K562 (cell line): ENCODE measurements at regions not wholly inside any gene's neighbourhood (a gene's known extent, or its start where the extent isn't known, plus 50 kb on each side); places are given as distances from the start of the nearest gene placed in this dataset.

Source experiments
- BRCA1 ChIP-seq, 2 experiments: fragments of 450-650 bp in 1 of 2; sonication (generic) in 1 of 2; formaldehyde crosslinking in 1 of 2; IDR thresholded peaks; 2 replicates each; pipeline versions ENCODE4 v1.5.0 to v1.6.1; 2017 to 2020; ENCODE audit warnings: mild to moderate bottlenecking in 1 of 2, missing genetic modification reagents in 1 of 2
- GATA2 ChIP-seq: sonication (generic); formaldehyde crosslinking; IDR thresholded peaks from 2 replicates; pipeline ENCODE4 v1.4.0; 2020; ENCODE audit warnings: mild to moderate bottlenecking, missing genetic modification reagents
- NR2F6 ChIP-seq: fragments of 450-650 bp; formaldehyde crosslinking; IDR thresholded peaks from 2 replicates; pipeline ENCODE4 v1.4.0; 2020; ENCODE audit warnings: mild to moderate bottlenecking
- PHTF2 ChIP-seq: fragments of 250-450 bp; sonication (Bioruptor Pico); IDR thresholded peaks from 2 replicates; pipeline ENCODE4 v1.5.0; 2021; ENCODE audit warnings: mild to moderate bottlenecking
- SMARCA5 ChIP-seq: fragments of 450-650 bp; IDR thresholded peaks from 2 replicates; pipeline ENCODE4 v1.6.1; 2016
- TF ChIP-seq, protein P1 (sequence below), 3 experiments: IDR thresholded peaks in 2 of 3; conservative IDR thresholded peaks in 1 of 3; 2 replicates each; pipeline ENCODE4 v1.5.1; 2011 to 2012; ENCODE audit warnings: low read length in 3 of 3, mild to moderate bottlenecking in 3 of 3, control low read depth in 2 of 3, improper control_type of control experiment in 1 of 3, inconsistent platforms in 1 of 3, low read depth in 1 of 3, mixed read lengths in 1 of 3, moderate library complexity in 1 of 3; ENCODE audit not compliant: insufficient read depth in 2 of 3
- TF ChIP-seq, protein P2 (sequence below): sonication (generic); formaldehyde crosslinking; IDR thresholded peaks from 2 replicates; pipeline ENCODE4 v1.8.1; 2022; ENCODE audit warnings: missing genetic modification reagents
- TF ChIP-seq, protein P3 (sequence below), 2 experiments: fragments of 450-650 bp; IDR thresholded peaks; 2 replicates each; pipeline ENCODE4 v1.6.1; 2018; ENCODE audit warnings: mild to moderate bottlenecking in 2 of 2, low read depth in 1 of 2; ENCODE audit not compliant: partially characterized antibody in 2 of 2

DNA sequence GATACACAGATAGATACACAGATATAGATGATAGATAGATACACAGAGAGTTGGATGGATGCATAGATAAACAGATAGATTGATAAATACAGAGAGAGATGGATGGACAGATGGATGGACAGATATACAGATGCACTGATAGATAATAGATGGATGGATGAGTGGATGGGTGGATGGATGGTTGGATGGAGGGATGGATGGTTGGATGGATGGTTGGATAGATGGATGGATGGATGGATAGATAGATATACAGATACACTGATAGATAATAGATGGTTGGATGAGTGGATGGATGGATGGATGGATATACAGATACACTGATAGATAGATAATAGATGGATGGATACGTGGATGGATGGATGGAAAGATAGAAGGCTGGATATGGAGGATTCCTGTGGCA is 290.0 kb upstream of the SHH start:
- TF ChIP-seq, protein P1, sequence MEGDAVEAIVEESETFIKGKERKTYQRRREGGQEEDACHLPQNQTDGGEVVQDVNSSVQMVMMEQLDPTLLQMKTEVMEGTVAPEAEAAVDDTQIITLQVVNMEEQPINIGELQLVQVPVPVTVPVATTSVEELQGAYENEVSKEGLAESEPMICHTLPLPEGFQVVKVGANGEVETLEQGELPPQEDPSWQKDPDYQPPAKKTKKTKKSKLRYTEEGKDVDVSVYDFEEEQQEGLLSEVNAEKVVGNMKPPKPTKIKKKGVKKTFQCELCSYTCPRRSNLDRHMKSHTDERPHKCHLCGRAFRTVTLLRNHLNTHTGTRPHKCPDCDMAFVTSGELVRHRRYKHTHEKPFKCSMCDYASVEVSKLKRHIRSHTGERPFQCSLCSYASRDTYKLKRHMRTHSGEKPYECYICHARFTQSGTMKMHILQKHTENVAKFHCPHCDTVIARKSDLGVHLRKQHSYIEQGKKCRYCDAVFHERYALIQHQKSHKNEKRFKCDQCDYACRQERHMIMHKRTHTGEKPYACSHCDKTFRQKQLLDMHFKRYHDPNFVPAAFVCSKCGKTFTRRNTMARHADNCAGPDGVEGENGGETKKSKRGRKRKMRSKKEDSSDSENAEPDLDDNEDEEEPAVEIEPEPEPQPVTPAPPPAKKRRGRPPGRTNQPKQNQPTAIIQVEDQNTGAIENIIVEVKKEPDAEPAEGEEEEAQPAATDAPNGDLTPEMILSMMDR (IDR thresholded peaks at IDR 0.05 in 2 of 3, conservative IDR thresholded peaks at IDR 0.05 in 1 of 3; ENCODE audit: insufficient read depth in 2 of 3, low read depth in 1 of 3, low read length in 3 of 3): no peak
- no peak for TF ChIP-seq SMARCA5
- TF ChIP-seq GATA2 (CRISPR knock-in tag): no peak
- TF ChIP-seq PHTF2: no peak
- TF ChIP-seq NR2F6 (CRISPR knock-in tag): no peak
- TF ChIP-seq BRCA1 (IDR thresholded peaks at IDR 0.05): no peak
- TF ChIP-seq BRCA1 (CRISPR knock-in tag; IDR thresholded peaks at IDR 0.05): no peak
- TF ChIP-seq, protein P2, sequence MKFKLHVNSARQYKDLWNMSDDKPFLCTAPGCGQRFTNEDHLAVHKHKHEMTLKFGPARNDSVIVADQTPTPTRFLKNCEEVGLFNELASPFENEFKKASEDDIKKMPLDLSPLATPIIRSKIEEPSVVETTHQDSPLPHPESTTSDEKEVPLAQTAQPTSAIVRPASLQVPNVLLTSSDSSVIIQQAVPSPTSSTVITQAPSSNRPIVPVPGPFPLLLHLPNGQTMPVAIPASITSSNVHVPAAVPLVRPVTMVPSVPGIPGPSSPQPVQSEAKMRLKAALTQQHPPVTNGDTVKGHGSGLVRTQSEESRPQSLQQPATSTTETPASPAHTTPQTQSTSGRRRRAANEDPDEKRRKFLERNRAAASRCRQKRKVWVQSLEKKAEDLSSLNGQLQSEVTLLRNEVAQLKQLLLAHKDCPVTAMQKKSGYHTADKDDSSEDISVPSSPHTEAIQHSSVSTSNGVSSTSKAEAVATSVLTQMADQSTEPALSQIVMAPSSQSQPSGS (CRISPR knock-in tag): no peak
- TF ChIP-seq, protein P3, sequence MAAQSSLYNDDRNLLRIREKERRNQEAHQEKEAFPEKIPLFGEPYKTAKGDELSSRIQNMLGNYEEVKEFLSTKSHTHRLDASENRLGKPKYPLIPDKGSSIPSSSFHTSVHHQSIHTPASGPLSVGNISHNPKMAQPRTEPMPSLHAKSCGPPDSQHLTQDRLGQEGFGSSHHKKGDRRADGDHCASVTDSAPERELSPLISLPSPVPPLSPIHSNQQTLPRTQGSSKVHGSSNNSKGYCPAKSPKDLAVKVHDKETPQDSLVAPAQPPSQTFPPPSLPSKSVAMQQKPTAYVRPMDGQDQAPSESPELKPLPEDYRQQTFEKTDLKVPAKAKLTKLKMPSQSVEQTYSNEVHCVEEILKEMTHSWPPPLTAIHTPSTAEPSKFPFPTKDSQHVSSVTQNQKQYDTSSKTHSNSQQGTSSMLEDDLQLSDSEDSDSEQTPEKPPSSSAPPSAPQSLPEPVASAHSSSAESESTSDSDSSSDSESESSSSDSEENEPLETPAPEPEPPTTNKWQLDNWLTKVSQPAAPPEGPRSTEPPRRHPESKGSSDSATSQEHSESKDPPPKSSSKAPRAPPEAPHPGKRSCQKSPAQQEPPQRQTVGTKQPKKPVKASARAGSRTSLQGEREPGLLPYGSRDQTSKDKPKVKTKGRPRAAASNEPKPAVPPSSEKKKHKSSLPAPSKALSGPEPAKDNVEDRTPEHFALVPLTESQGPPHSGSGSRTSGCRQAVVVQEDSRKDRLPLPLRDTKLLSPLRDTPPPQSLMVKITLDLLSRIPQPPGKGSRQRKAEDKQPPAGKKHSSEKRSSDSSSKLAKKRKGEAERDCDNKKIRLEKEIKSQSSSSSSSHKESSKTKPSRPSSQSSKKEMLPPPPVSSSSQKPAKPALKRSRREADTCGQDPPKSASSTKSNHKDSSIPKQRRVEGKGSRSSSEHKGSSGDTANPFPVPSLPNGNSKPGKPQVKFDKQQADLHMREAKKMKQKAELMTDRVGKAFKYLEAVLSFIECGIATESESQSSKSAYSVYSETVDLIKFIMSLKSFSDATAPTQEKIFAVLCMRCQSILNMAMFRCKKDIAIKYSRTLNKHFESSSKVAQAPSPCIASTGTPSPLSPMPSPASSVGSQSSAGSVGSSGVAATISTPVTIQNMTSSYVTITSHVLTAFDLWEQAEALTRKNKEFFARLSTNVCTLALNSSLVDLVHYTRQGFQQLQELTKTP (IDR thresholded peaks at IDR 0.05; ENCODE audit: low read depth in 1 of 2, partially characterized antibody in 2 of 2): no peak
